NCI-H2196 treated with DMSO at 0.1 percent for 48 hours (cell line): ENCODE measurements at regions not wholly inside any gene's neighbourhood (a gene's known extent, or its start where the extent isn't known, plus 50 kb on each side); places are given as distances from the start of the nearest gene placed in this dataset.

Source experiments
- DNase-seq: peaks from one replicate; lab custom pipeline; 2025; ENCODE audit not compliant: unreplicated experiment; lab: John Stamatoyannopoulos, UW

GRCh38 chr11:92527467-92527866, 302.8 kb downstream of the FAT3 start:
- no peak for DNase-seq

DNA sequence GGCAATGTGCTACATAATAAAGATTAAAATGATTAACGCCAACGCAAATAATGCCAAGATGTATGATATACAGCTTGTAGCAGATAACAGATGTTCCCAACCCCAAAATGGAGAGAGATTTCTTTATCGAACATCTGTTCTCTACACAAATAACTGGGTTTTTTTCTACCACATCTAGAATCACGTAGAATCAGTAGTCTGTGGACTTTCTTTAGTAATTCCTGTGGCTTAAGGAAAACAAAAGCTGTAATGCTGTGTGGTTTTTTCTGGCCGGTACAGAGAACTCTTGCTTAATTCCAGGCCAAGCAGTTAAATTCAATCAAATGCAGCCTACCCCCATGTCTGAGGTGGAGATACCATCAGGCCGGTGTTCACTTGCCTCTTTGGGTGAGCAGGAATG, 303.4 kb downstream of the FAT3 start:
- DNase-seq = no peak

GRCh38 chr11:92531065-92531739, 306.6 kb downstream of the FAT3 start:
- DNase-seq = no peak

DNA sequence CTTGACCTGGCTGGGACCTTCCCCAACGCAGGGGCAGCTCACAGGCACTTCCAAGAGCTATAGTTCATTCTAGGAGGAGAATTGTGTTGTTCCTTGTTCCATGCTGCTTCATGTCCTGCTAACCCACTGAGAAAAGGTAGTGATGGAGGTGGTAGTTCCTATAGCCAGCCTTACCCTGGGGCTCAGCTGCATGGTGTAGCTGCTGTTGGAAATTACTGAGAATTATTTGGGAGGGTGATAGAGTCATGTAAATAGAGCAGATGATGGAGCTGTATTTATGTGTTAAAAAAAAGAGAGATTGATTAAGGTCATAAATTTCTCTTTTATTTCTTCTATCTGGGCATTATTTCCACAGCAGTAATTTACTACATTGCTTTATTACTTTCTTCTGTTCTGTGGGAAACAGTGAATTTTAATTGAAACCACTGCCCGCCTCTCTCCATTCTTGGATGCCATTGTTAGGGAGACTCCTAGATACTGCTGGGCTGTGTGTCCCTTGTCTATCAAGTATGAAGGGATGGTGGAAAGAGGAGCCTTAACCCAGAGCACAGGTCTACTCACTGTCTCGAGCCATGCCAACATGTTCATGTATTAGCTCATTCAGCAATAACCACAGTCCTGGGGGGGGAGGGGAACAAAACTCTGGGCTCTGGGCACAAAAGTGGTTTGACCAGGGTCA, 309.2 kb downstream of the FAT3 start:
- DNase-seq = no peak

GRCh38 chr11:92536883-92537282, 312.3 kb downstream of the FAT3 start:
- no peak for DNase-seq

DNA sequence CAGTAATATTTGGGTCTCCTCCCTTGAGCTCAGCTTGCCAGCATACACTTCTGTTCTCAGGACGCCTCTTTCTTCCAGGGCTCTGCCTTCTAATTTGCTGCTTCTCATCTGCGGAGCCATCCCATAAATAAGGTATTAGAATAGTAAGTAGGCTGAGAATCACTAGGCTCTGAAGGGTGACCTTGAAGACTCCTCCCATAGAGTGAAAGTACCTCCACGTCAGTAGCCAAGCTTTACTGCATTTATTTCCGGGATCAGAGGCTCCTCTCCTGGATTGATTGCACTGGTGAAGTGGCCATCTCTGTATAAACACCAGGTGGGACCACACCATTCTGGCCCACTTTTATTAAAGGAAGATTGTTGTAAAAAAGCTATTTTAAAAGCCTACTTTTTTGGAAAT, 315.5 kb downstream of the FAT3 start:
- no peak for DNase-seq

- DNase-seq = no peak
Measured at GRCh38 chr11:92545906-92546471, 321.4 kb downstream of the FAT3 start.

- no peak for DNase-seq
Measured at GRCh38 chr11:92546603-92547002, 322.0 kb downstream of the FAT3 start.

- peak; percentile 71 for DNase-seq
Measured at GRCh38 chr11:92550411-92550810, 325.8 kb downstream of the FAT3 start.

- DNase-seq = no peak
Measured at GRCh38 chr11:92550871-92551270, 326.3 kb downstream of the FAT3 start.

DNA sequence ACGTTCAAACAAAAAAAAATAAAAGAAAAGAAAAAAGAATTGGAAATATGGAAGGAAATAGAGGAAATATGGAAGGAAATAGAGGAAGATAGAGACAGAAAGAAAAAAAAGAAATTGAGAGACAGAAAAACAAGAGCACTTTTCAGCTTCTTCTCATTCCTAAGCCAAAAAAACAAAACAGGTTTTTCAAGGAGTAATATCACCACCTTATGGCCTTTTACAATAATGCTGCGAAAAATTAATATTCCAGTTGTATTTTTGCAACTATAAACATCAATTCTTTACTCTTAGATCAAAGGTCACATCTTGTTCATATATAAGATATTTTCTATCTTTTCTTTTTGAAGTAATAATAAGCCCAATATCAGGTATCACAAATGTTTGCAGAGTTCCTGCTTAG, 328.3 kb downstream of the FAT3 start:
- no peak for DNase-seq

DNA sequence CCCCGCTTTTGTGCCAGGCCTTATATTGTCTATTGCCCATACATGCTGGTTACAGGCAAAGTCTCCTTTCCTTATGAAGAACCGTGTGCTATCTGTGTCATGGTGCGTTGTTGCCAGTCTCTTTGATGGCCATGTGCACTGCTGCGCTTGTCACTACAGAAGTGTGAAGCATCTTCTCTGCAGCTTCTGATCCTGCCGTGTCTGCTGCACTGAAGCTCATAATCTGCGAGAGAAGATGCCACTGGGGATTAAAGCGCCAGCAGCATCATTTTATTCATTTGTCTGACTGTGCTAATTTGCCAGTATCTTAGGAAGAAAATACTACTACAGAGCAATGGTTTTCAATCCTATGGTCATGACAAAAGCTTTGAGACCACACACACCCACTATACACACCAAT, 330.1 kb downstream of the FAT3 start:
- no peak for DNase-seq

- no peak for DNase-seq
Measured at GRCh38 chr11:92556431-92556830, 331.8 kb downstream of the FAT3 start.

- no peak for DNase-seq
Measured at GRCh38 chr11:92557879-92558278, 333.3 kb downstream of the FAT3 start.

DNA sequence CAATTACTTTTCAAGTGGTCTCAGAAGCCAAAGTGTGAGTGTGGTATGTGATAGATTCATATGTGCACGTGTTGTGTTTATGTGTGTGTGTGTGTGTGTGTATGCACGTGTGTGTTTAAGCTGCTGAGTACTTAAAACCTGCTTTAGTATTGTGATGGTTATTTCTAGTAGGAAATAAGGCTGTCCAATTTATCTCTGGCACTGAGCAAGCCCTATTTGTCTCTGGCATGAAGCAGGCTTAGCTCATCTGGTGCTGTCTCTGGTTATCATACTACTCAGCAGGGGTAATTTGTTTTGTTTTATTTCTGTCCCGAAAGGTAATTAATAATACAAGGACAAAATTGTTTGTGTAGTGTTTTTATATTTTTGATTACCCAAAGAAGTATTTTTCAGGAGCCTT, 333.7 kb downstream of the FAT3 start:
- DNase-seq = peak; percentile 46

DNA sequence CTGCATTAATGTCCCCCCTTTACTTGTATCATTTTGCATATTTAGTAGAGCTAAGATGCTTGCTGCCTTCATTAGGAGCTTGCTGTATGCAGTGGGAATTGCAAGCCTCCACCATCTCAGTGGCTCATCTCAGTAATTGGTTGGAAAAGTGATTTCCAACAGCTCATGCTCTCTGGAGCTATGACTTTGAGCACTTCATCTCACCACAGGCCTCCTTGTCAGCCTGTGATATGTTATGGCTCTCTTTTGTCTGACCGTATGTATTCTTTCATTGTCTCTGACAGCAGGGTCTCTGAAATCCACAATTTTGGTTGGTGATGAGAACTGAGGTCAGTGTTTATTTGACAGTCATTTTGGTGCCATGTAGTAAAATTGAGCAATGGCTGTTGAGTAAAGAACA, 345.1 kb downstream of the FAT3 start:
- no peak for DNase-seq

GRCh38 chr11:92572559-92572958, 347.9 kb downstream of the FAT3 start:
- DNase-seq = no peak

DNA sequence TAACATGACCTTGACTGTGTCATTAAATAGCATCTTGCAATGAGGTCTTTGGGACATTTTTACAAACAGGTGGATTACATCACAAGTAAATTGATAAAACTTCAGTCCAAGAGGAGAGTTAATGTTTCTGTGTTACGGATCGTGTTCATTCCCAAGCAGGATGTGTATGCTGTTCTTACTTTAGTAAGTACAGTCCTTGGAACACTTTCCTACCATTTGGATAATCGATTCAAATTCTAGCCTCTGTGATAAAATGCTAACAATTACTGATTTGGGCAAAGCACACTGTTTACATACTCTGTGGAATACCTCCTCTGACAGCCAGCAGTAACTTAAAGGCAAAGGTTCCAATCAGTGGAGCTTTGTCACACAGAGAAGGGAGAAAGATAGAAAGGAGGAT, 351.7 kb downstream of the FAT3 start:
- no peak for DNase-seq

- DNase-seq = no peak
Measured at GRCh38 chr11:92580908-92581307, 356.3 kb downstream of the FAT3 start.

- no peak for DNase-seq
Measured at GRCh38 chr11:92588393-92588792, 363.8 kb downstream of the FAT3 start.

- DNase-seq = no peak
Measured at GRCh38 chr11:92589512-92589911, 364.9 kb downstream of the FAT3 start.

DNA sequence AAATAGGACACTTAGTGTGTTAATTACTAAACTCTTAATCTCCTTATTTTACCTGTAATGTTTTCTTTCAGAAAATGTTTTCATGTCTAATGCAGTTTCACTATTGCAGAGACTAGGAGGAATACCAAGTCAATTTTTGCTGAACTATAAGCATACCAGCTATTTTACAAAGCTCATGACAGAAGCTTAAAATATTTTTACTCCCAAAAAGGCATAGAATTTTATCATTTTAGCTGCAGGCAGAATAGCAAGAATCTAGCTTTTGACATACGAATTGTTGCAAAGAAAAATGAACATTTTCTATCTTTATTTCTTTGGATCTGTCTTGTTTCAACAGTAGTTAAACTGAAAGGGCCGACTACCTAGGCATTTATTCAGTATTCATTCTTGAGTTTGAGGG, 366.9 kb downstream of the FAT3 start:
- no peak for DNase-seq

DNA sequence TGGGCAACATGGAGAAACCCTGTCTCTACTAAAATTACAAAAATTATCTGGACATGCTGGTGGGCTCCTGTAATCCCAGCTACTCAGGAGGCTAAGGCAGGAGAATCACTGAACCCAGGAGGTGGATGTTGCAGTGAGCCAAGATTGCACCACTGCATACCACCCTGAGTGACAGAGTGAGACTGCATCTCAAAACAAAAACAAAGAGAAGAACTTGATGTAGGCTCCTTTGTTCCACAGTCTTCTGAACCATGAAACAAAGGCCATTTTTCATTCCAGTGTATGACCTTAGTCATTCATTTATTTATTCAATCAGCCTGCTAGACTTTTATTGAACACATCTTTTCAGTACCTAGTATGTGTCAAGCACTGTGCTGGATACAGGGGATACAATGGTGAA, 369.6 kb downstream of the FAT3 start:
- DNase-seq = no peak
